ENCODE measurements at regions not wholly inside any gene's neighbourhood (a gene's known extent, or its start where the extent isn't known, plus 50 kb on each side); places are given as distances from the start of the nearest gene placed in this dataset.
A peak's percentile ranks its signal among the peaks of the same experiment; 100 is the strongest.

DNA sequence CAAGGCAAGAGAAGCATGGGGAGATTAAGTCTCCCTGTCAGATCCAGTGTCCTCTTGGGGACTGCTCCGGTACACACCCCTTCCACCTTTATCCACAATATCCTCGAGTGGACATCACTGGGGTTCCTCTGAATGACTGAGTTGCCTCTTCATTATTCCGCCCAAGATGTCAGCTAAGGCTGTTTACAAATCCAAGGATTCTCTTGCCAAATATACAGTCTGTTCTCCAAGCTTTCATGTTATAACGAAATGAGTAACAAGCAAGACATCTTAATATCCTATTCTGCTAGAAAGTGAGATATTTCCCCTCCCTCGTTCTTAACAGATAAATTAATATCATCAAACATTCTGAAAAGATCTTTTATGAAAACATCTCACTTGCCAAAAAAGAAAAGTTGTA is 314.1 kb upstream of the IRX5 start:
- no peak for DNase-seq

GRCh38 chr16:54605536-54606066 is 319.0 kb upstream of the IRX3 start:
- DNase-seq: no peak

- DNase-seq: peak; percentile 86
Measured at GRCh38 chr16:54602666-54603065, 316.1 kb upstream of the IRX3 start.

- no peak for DNase-seq
Measured at GRCh38 chr16:54597222-54597621, 310.6 kb upstream of the IRX3 start.

- no peak for DNase-seq
Measured at GRCh38 chr16:54595621-54596020, 309.0 kb upstream of the IRX3 start.

GRCh38 chr16:54594601-54595391 is 308.2 kb upstream of the IRX3 start:
- DNase-seq: no peak

DNA sequence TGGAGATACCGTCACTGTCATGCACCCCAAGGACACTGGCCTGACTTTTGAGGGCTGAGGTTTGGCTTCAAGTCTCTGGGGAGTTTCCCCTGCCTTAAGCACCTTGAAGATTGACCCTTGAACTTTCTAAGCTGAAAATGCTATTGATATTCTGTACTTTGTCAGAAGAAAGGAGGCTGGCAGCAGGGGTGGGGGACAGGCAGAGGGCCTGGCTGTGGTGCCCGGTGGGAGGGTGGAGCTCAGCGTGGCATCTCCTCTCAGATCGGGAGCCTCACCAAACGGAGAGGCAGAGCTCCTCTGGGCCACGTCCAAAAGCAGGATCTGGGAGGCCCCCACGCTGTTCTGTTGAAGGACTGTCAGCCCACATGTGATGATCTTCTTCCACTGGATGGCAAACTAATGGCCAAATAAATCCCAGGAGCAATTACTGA is 305.2 kb upstream of the IRX3 start:
- no peak for DNase-seq

GRCh38 chr16:54590836-54591235 is 304.2 kb upstream of the IRX3 start:
- DNase-seq: no peak

DNA sequence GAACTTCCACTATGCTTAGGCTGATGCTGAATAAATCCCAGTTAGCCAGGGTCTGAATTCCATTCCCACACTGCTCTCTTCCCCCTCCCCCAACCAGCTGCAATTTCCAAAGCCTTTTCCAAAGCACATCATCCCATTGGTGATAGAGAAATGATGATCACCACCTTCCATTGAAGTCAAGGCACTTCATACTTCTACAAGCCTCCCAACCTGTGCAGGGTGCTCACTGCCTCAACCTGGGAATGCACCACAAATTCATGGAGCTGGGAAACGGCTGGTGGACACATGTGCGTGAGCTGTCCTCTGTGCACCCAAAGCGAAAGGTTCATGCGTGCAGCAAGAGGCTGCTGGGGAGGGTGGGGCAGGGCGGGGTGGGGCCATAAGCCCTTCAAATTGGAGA is 302.7 kb upstream of the IRX3 start:
- no peak for DNase-seq

GRCh38 chr16:54588026-54588425 is 301.4 kb upstream of the IRX3 start:
- no peak for DNase-seq

GRCh38 chr16:54587176-54587515 is 300.6 kb upstream of the IRX3 start:
- no peak for DNase-seq

DNA sequence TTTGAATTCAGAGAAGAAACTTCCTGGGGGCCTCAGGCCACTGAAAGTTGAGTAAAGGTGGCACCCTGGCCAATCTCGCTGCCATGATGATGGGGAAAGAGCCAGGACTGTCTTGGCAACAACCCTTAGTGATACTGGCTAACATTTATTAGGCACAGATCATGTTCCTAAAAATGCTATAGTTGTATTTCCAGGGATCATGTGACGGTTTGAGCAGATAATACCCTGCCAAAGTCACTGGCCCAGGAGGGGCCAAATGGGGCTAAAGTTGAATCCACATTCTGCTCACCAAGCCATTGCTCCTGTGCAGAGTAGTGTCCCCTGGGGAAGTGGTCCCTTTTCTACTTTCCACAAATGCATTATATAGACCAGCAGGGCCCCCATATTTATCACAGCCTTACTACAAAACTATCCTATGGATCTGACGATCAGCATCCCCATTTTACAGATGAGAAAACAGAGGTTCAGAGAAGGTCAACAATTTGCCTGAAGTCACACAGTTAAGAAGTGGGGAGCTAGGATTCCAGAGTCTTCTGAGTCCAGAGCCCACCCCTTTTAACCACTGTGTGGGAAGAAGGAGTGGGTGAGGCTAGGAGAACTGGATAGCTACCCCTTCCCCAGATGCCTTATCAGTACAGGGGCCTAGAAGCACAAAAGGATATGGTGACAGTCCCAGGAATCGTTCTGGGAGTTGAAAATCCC is 300.0 kb upstream of the IRX3 start:
- no peak for DNase-seq

- no peak for DNase-seq
Measured at GRCh38 chr16:54585998-54586340, 299.4 kb upstream of the IRX3 start.

DNA sequence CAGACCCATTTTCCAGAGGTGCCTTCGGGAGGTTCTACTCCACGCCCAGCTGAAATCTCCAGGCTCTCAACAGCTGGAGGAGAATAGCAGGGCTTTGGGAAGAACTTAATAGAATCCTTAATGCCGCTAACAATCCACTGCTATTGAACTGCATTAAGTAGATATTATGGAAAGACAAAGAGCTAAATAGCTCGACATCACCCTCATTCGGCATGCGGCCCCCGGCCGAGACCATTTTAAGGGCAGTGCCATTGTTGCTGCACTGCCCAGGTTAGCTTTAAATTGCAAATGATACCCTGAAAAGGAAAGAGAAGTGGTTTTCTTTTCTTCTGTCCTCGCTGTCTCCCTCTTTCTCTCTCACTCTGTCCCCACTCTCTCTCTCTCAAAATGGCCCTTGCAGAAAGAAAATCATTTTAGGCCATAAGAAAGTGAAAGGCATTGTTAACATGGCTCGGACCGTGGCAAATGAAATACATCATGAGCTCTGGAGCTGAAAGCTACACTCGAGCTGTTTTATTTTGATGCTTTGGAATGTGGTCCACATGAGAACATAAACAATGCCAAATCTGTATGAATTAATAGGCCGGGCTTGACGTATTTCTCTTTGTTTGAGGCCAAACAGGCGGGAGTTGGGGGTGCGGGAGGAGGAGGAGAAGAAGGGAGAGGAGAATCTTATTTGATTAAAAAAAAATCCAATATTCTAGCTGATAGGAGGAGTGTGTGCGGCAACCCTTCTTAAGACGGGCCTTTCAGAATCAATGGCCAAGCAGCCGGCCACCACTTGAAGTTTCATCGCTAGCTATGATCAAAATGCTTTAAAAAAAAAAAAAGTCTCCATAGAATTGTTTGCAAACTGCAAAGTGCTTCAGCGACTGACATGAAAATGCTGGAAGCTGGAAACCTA is 298.8 kb upstream of the IRX3 start:
- DNase-seq: no peak

- no peak for DNase-seq
Measured at GRCh38 chr16:54584121-54584520, 297.5 kb upstream of the IRX3 start.

DNA sequence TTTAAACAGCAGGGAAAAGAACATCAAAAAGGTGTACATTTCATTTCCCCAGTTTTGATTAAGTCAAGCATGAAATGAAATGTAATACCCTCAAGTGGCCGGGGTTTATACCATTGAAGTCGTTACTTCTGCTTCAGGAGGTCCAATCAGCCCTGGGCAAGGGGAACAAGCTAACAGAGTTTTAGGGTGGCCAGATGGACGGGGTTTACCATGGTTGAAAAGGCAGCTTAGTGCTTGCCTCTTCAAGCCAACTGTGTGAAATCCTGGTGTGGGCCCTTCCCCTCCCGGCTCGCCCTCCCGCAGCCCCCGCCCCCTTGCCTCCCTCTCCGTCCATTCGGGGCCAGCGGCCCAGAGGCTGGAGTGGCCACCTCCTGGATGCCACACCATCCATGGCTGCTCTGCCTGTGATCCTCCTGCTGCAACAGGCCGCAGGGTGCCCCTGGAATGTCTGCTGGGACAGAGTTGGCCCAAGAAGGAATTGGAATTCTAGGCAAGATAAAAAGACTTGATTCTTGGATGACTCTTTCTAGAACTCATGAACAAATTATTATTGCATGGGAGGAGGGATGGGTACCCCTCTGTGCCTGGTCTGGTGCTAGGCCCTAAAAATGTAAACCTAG is 296.2 kb upstream of the IRX3 start:
- DNase-seq: no peak

DNA sequence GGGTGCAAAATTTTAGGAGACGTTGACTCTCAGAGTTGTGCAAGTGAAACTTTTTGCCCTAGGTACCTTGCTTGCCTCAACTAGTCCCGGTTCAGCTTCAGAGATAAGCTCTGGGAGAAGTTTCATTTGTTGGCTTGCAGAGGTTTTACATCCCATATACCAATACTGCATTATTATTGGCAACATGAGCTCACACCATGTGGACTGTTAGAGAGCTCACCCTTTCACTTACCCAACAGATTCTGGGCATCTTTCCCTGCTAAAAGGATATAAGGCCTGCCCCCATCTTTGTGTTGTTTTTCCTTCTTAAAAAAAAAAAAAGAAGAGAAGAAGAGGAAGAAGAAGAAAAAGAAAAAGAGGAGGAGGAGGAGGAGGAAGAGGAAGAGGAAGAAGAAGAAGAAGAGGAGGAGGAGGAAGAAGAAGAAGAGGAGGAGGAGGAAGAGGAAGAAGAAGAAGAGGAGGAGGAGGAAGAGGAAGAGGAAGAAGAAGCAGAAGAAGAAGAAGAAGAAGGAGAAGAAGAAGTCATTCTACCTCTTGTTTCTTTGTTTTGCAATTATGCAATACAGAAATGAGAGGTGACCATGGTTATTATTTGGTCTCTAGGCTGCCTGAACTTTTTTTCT is 292.6 kb upstream of the IRX3 start:
- no peak for DNase-seq

DNA sequence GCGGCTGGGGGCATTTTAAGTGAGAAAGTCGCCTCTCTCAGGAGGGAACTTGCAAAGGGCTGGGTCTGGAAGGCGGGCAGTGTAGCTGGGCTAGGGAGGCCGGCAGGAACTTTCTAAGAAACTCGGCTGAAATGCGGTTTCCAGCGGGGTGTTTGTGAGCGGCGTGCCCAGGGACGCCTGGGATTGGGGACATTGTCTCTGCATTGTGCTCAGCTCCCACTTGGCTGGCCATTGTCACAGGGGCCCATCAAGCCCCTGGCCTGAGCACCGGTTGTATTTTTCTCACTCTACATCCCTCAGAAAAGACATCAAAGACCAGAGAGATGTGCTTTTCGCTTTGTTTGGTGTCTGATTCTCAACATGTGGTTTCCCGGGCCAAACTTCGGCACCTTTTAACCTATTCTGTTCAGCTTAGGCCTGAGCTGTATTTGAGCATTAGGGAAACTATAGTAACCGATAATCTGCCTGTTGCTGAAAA is 291.1 kb upstream of the IRX3 start:
- no peak for DNase-seq

DNA sequence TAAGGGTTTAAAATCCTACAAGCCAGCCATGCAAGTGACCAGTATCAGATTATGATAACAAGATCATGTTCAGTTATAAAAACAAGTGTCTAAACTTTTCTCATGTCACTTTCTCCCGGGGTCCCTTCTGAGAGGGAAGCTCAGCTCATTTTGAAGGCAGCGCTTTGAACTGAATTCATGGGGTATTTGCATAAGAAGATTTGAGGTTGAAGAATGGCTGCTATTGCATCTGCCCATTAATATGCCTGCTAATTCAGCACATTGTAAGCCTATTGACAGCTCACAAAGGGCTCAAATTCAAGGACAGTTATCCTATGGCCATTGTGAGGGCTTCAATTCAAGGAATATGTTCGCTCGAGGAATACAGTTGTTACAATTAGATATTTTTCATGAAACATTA is 290.2 kb upstream of the IRX3 start:
- DNase-seq: no peak

DNA sequence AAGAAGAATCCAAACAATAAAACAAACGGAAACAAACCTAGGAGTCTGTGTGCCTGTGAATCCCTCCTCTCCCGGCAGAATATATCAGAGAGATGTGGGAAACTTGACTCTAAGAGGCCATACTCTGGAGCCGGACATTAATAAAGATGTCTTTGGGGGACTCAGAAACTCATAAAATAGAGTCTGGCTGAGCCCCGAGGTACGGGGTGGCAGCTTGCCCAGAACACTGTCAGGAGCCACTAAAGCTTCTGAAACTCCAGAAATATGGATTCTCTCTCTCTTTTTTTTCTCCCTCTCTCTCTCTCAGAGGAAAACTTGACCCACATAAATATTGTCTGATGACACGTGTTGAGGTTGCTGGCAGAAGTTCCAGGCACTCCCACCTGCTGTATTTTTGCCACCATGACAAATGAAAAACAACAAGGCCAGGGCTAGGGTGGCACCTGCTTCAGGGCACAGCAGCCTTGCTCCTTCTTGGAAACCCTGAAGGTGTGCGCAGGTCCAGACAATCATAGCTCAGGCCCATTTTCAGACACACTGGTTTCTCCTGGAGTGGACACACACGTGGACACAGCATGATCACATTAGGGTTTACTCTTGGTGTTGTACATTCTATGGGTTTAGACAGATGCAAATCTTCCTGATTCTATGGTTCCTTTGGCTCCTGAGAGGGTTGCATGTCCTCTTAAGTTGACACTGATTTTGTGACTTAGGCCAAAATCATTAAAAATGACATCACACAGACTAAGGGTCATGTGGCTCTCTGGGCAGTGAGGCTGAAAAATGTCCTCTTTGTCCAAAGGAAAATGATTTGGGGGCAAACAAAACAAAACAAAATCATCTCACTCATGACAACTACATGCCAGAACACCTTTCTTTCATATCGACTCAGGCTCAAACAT is 282.6 kb upstream of the IRX3 start:
- peak; percentile 42 for DNase-seq

- DNase-seq: no peak
Measured at GRCh38 chr16:54564841-54565240, 278.3 kb upstream of the IRX3 start.

All from NCI-H1092 treated with DMSO at 0.1 percent for 48 hours (cell line).